ENCODE measurements at regions not wholly inside any gene's neighbourhood (a gene's known extent, or its start where the extent isn't known, plus 50 kb on each side); places are given as distances from the start of the nearest gene placed in this dataset.

DNA sequence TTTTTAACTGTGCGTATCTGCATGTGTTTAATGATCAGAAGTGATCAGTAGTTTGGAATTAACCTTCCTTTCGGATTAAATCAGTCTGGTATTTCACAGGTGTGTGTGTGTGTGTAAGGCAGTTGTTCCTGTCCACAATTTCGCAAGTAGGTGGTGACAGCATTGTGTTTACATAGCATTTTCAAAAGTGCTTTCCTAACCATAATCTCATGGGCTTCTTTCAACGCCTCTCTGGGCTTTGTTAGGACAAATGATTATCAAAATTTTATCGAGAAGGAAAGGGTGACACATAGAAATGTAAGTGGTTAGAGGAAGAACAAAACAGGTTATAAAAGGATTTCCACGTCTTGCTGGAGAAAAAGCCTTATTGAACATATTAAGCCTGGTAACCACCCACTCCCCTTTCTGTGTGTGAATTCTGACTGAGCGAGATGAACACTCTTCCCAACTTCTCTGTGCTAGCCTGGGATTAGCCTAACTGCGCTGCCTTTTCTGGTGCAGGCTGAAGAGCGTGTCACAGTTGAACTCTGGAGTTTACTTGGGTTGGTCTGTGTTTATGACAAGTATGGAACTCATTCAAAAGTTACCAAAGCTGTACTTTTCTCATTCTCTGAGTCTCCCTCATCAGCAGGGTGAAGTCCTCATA, 292.3 kb upstream of the PITRM1 start:
- Mint-ChIP-seq H3K27me3 (ENCODE audit: unreplicated experiment) (no peaks in the 10 kb centered on the region), H3K4me1 (ENCODE audit: unreplicated experiment) (peaks cover 43% of the 10 kb centered on the region), H3K27ac (ENCODE audit: unreplicated experiment) (peak overlapping the region; percentile 95)

DNA sequence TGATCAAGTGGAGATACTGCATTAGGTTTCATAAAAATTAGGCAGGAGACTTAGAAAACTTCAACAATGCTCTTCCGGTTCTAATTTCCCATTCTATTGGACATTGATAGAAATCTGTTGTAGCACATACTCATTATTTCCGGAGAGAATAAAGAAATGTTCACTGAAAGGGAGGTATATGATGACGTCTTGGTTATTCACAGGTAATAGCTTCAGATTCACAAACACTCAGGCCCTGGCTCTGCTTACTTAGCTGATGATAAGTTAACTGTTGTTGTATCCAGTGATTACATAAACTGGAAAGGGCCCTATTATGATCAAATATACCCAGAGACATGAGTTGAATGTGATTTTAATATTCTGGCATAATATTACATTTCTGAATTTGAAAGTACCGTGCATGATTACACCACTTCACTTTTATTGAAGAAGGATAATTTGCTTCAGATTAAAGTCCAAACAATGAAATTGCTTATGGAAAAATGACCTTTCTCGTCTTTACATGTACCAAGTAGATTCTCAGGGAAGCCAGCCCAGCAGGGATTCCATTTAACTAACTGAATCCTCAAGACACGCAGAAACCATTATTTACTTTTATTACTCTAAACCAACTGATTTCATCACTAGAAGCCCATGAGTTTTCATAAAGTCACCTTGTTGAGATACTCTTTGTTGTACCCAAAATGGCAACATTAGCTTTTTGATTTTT, 288.0 kb upstream of the PITRM1 start:
- DNase-seq (ENCODE audit: low spot score): no peak
- peaks cover 15% of the 10 kb centered on the region for H3K27me3 Mint-ChIP-seq (ENCODE audit: unreplicated experiment)
- H3K4me3 Mint-ChIP-seq (ENCODE audit: unreplicated experiment): no peak overlapping the region
- peaks cover 33% of the 10 kb centered on the region for H3K36me3 Mint-ChIP-seq (ENCODE audit: low read depth, unreplicated experiment)
- peaks cover 50% of the 10 kb centered on the region for H3K4me1 Mint-ChIP-seq (ENCODE audit: unreplicated experiment)
- peaks cover 5% of the 10 kb centered on the region for H3K9me3 Mint-ChIP-seq (ENCODE audit: unreplicated experiment)
- no peak overlapping the region for H3K27ac Mint-ChIP-seq (ENCODE audit: unreplicated experiment)
- TF ChIP-seq, protein P1, sequence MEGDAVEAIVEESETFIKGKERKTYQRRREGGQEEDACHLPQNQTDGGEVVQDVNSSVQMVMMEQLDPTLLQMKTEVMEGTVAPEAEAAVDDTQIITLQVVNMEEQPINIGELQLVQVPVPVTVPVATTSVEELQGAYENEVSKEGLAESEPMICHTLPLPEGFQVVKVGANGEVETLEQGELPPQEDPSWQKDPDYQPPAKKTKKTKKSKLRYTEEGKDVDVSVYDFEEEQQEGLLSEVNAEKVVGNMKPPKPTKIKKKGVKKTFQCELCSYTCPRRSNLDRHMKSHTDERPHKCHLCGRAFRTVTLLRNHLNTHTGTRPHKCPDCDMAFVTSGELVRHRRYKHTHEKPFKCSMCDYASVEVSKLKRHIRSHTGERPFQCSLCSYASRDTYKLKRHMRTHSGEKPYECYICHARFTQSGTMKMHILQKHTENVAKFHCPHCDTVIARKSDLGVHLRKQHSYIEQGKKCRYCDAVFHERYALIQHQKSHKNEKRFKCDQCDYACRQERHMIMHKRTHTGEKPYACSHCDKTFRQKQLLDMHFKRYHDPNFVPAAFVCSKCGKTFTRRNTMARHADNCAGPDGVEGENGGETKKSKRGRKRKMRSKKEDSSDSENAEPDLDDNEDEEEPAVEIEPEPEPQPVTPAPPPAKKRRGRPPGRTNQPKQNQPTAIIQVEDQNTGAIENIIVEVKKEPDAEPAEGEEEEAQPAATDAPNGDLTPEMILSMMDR (IDR thresholded peaks at IDR 0.05; ENCODE audit: unreplicated experiment): no peak

More for the DNA sequence above, 292.3 kb upstream of the PITRM1 start:
- TF ChIP-seq, protein P1 (IDR thresholded peaks at IDR 0.05; ENCODE audit: unreplicated experiment): no peak
- Mint-ChIP-seq H3K9me3 (ENCODE audit: unreplicated experiment) (no peaks in the 10 kb centered on the region), H3K36me3 (ENCODE audit: low read depth, unreplicated experiment) (peaks cover 4% of the 10 kb centered on the region), H3K4me3 (ENCODE audit: unreplicated experiment) (peak overlapping the region; percentile 63)
- DNase-seq (ENCODE audit: low spot score): no peak

DNA sequence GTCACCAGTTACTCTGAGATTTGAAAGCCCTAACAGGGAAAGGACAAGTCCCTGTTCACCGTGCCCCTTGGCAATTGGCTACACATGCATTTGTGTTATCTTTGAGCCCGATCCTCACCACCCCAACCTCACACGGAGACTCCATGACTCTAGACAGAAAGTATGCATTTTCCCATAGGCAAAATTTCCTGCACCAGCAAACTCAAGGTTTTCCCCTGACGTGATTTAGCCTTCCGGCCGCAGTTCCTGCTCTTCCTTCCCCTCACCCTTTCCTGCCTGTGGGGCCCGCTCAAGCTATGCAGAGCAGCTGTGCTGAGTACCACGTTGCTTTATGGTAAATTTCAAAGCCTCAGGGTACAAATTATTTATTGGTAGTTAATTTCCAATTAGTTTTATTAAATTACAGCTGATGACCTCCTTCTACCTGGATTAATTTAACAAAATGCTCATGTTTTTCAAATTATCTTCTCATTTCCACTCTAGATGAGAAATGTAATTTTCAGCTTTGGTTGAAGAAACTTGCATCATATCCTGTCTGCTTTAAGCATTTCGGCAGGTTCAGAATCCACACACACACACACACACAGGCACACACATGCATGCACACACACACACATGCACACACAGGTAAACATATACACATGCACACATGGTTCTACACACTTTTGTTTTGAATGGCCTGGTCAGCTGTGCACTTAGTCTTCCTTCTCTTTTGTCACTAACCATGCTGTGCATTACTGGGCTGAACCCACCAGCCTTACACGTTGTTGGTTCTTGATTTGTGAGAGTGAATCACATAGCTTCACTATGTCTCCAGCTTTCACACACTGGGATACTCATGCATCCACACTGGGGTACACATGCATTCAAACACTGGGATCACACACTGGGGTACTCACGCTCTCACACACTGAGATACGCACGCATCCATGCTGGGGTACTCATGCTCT, 283.1 kb upstream of the PITRM1 start:
- H3K4me1 Mint-ChIP-seq (ENCODE audit: unreplicated experiment): peaks cover 73% of the 10 kb centered on the region
- peaks cover 23% of the 10 kb centered on the region for H3K27me3 Mint-ChIP-seq (ENCODE audit: unreplicated experiment)
- peak overlapping the region; percentile 97 for H3K27ac Mint-ChIP-seq (ENCODE audit: unreplicated experiment)
- peaks cover 33% of the 10 kb centered on the region for H3K36me3 Mint-ChIP-seq (ENCODE audit: low read depth, unreplicated experiment)
- DNase-seq (ENCODE audit: low spot score): peak; percentile 60
- peak overlapping the region; percentile 80 for H3K4me3 Mint-ChIP-seq (ENCODE audit: unreplicated experiment)
- TF ChIP-seq, protein P1 (IDR thresholded peaks at IDR 0.05; ENCODE audit: unreplicated experiment): no peak
- peaks cover 5% of the 10 kb centered on the region for H3K9me3 Mint-ChIP-seq (ENCODE audit: unreplicated experiment)

DNA sequence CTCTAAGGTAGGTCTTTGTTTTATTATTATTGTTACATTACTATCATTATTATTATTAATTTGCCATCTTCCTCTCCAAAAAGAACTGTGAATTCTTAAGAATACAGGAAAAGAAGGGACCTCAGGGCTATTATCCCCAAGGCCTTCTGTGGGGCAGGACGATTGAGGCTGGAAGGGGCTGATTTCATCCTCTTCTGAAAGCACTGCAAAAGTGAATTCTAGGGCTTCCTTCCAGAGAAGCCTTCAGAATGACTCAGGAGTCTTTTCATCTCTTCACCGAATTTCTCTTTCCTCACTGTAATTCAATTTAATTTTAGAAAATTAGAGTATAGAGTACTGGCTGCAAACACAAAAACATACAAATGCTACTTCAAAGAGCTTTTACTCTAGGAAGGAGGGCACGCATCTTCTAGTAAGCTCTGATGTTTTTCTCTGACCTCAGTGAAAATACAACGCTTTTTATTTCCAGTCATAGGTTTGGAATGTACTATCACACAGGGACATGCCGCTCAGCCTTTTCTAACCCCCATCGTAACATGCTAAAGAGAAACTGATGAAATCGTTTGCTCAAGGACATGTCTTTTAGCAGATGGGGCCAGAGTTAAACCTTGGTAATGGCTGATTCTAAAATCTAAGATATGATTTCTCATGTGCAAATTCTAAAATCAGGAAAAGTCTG, 280.2 kb upstream of the PITRM1 start:
- Mint-ChIP-seq H3K9me3 (ENCODE audit: unreplicated experiment) (peaks cover 3% of the 10 kb centered on the region), H3K36me3 (ENCODE audit: low read depth, unreplicated experiment) (peaks cover 20% of the 10 kb centered on the region), H3K27me3 (ENCODE audit: unreplicated experiment) (peaks cover 23% of the 10 kb centered on the region), H3K4me1 (ENCODE audit: unreplicated experiment) (peaks cover 70% of the 10 kb centered on the region), H3K27ac (ENCODE audit: unreplicated experiment) (peak overlapping the region; percentile 98), H3K4me3 (ENCODE audit: unreplicated experiment) (peak overlapping the region; percentile 52)
- TF ChIP-seq, protein P1 (IDR thresholded peaks at IDR 0.05; ENCODE audit: unreplicated experiment): no peak
- no peak for DNase-seq (ENCODE audit: low spot score)

Measured in endothelial cell (in vitro differentiated cells).